HG03565 (cell line): ENCODE measurements at regions not wholly inside any gene's neighbourhood (a gene's known extent, or its start where the extent isn't known, plus 50 kb on each side); places are given as distances from the start of the nearest gene placed in this dataset.

Source experiments
- ATAC-seq: cut with Tn5 transposase; IDR thresholded peaks from one replicate; pipeline ENCODE4 v1.9.1; 2021; ENCODE audit warnings: mild to moderate bottlenecking, moderate library complexity; ENCODE audit not compliant: unreplicated experiment

DNA sequence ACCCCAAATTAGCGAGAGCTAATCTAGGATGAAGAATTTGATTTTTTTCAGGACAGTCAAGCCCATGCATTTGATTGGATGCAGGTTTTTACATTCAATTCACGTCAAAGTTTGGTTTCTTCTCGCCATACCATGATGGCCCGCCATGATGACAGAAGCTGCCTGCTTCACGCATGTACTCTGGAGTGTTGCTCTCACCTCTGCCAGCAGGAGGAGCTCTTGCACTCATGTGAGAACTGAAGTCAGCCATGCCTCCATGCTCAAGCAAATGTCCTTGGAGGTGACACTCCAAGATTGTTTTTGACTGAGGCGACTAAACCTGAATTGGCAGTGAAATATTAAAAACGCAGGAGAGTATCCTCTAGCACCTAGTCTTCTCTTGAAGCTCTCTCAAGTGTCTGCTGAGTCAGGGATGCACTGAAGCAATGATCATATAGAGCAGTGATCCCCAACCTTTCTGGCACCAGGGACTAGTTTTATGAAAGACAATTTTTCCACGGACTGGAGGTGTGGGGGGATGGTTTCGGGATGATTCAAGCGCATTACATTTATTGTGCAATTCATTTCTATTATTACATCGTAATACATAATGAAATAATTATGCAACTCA is 120.9 kb downstream of the SAMMSON start:
- ATAC-seq, result peak; percentile 100

DNA sequence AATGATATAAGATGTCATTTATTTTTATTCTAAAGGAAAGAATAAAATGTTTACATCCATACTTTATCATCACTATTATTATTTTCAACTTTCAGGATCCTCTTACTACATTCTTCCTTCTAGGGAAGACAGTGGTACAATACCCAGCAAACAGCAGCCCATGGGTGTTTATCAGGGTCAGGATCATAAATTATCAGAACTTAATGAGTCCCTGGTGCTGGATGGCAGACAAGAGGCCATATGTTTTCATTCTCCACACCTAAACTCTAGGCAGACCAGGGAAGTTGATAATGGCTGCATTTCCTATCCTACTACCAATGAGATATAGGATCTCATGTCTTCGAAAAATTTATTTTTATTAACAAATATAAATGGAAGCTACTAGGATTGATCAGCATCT is 127.7 kb downstream of the SAMMSON start:
- ATAC-seq, result no peak

DNA sequence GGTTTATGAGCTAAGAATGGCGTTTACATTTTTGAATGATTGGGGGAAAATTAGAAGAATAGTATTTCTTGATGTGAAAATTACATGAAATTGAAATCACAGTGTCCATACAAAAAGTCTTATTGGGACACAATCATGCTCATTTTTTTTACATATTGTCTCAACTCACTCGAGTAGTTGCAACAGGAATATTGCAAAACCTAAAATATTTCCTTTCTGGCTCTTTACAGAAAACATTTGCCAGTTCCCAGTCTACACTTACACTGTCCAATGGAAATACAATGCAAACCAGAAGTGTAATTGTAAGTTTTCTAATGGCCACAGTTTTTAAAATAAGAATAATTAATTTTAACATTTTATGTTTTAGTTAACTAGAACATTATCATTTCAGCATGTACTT is 137.8 kb downstream of the SAMMSON start:
- ATAC-seq, result no peak

DNA sequence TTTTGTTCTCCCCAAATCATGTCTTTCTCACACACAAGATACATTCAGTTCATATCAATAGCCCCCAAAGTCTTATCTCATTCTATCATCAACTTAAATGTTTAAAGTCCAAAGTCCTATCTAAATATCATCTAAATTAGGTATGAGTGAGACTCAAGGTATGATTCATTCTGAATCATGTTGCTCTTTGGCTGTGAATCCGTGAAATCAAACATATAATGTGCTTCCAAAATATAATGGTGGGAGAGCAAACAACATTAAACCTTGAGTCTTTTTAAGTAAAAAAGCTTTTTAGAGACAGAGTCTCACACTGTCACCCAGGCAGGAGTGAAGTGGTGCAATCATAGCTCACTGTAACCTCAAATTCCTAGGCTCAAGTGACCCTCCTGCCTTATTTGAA is 139.1 kb downstream of the SAMMSON start:
- ATAC-seq, result no peak
